ENCODE measurements at regions not wholly inside any gene's neighbourhood (a gene's known extent, or its start where the extent isn't known, plus 50 kb on each side); places are given as distances from the start of the nearest gene placed in this dataset.

DNA sequence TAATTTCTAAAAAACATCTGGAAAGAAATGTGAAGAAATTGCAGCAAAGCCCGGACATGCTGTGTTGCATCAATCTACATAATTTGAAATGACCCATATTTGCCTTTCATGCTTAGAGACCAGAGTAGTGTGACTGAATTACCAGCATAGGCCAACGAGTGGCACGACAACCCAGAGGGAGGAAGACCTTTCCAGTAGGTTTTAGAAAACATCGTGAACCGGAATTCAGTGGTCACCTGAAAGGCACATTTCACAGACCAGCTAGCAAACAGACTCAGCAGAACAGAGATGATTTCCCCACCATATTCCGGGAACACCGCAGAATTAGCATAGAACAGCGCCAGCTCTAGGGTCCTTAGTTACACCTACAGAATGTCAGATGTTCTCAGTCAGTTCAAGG lies 620.0 kb upstream of the ZNF385D start:
- TF ChIP-seq POLR2A (IDR thresholded peaks at IDR 0.05; ENCODE audit: low read length) (no peak), ZFP36 (IDR thresholded peaks at IDR 0.05; ENCODE audit: borderline replicate concordance, partially characterized antibody) (no peak), EP300 (IDR thresholded peaks at IDR 0.05) (no peak), ZC3H11A (IDR thresholded peaks at IDR 0.05) (no peak), MAX (IDR thresholded peaks at IDR 0.05) (no peak), ELK1 (IDR thresholded peaks at IDR 0.05; ENCODE audit: low read depth, low read length) (no peak), PHF8 (IDR thresholded peaks at IDR 0.05; ENCODE audit: borderline replicate concordance, low read depth) (no peak), JUN (IDR thresholded peaks at IDR 0.05) (no peak), SMC3 (IDR thresholded peaks at IDR 0.05) (no peak), RFX5 (IDR thresholded peaks at IDR 0.05) (no peak)
- TF ChIP-seq, protein P1, sequence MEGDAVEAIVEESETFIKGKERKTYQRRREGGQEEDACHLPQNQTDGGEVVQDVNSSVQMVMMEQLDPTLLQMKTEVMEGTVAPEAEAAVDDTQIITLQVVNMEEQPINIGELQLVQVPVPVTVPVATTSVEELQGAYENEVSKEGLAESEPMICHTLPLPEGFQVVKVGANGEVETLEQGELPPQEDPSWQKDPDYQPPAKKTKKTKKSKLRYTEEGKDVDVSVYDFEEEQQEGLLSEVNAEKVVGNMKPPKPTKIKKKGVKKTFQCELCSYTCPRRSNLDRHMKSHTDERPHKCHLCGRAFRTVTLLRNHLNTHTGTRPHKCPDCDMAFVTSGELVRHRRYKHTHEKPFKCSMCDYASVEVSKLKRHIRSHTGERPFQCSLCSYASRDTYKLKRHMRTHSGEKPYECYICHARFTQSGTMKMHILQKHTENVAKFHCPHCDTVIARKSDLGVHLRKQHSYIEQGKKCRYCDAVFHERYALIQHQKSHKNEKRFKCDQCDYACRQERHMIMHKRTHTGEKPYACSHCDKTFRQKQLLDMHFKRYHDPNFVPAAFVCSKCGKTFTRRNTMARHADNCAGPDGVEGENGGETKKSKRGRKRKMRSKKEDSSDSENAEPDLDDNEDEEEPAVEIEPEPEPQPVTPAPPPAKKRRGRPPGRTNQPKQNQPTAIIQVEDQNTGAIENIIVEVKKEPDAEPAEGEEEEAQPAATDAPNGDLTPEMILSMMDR (IDR thresholded peaks at IDR 0.05): no peak
